Breast epithelium (tissue), 4 donors: ENCODE measurements at regions not wholly inside any gene's neighbourhood (a gene's known extent, or its start where the extent isn't known, plus 50 kb on each side); places are given as distances from the start of the nearest gene placed in this dataset.

Experiments
- DNase-seq, 2 donors: peaks; one replicate each; pipeline ENCODE4 v3.0.0-alpha.2; 2019; ENCODE audit warnings: low spot score in 2 of 2
- H3K27ac ChIP-seq, 2 donors: fragments of 200-600 bp; sonication (generic) in 1 of 2; one replicate each; pipeline ENCODE4 v1.5.1; 2016 to 2019; ENCODE audit warnings: mild to moderate bottlenecking in 1 of 2
- H3K27me3 ChIP-seq, 2 donors: fragments of 200-600 bp; sonication (generic) in 1 of 2; one replicate each; pipeline versions ENCODE4 v1.5.1 to v1.6.0; 2017 to 2019; ENCODE audit warnings: control low read depth in 1 of 2, mild to moderate bottlenecking in 1 of 2
- H3K36me3 ChIP-seq: fragments of 200-600 bp; one replicate; pipeline ENCODE4 v1.5.1; 2019
- H3K4me1 ChIP-seq, 2 donors: fragments of 200-600 bp; sonication (generic); one replicate each; pipeline ENCODE4 v1.5.1; 2016 to 2019; ENCODE audit warnings: control low read depth in 1 of 2
- H3K4me3 ChIP-seq, 3 donors: fragments of 200-600 bp; sonication (generic); 1 replicate in 2 of 3; 2 replicates in 1 of 3; pipeline ENCODE4 v1.5.1; 2016 to 2019; ENCODE audit warnings: mild to moderate bottlenecking in 3 of 3, moderate library complexity in 2 of 3
- H3K9me3 ChIP-seq, 2 donors: fragments of 200-600 bp; sonication (generic) in 1 of 2; one replicate each; pipeline ENCODE4 v1.5.1; 2016 to 2019; ENCODE audit warnings: control low read depth in 1 of 2
- POLR2A ChIP-seq: fragments of 450-650 bp; IDR thresholded peaks from one replicate; pipeline ENCODE4 v1.6.1; 2016; ENCODE audit warnings: antibody characterized with exemption, mild to moderate bottlenecking, moderate library complexity
- POLR2AphosphoS5 ChIP-seq, 3 donors: sonication (generic); formaldehyde crosslinking; IDR thresholded peaks; one replicate each; pipeline ENCODE4 v1.6.1; 2017; ENCODE audit warnings: antibody characterized with exemption in 3 of 3
- intact Hi-C: fragments of 100-400 bp; cut with DNase I; formaldehyde crosslinking; loops from one replicate; pipeline ENCODE4 v1.15.1; 2023; ENCODE audit warnings: low total_unique reads
- TF ChIP-seq, protein P1 (sequence below), 3 donors: fragments of 450-650 bp; IDR thresholded peaks; one replicate each; pipeline ENCODE4 v1.5.1; 2016 to 2017; ENCODE audit warnings: antibody characterized with exemption in 3 of 3, mild to moderate bottlenecking in 3 of 3, moderate library complexity in 3 of 3

DNA sequence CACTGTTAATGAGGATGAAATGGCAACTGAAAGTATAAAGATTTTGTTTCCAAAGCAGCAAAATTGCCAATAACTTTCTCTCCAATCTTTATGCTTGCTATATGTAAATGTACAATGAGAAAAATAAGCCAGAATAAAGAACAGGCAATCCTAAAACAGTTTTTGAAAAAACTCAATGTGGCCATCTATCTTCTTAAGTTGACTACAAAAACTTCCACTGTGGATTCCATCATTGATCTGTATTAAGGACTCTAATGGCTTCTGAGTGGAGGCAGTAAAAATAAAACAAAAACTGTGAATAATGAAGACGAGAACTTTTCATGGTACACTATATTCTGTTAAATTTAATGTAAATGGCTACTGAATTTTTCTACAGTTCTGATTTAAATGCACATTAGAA lies 382.9 kb downstream of the TMEM232 start:
- no peaks in the 10 kb centered on the region for H3K4me1 ChIP-seq
- no peak overlapping the region for H3K4me3 ChIP-seq
- H3K27ac ChIP-seq = no peak overlapping the region
- H3K27me3 ChIP-seq = no peaks in the 10 kb centered on the region
- H3K9me3 ChIP-seq = no peaks in the 10 kb centered on the region
- TF ChIP-seq POLR2AphosphoS5 (IDR thresholded peaks at IDR 0.05) (no peak), POLR2A (no peak)
- TF ChIP-seq, protein P1, sequence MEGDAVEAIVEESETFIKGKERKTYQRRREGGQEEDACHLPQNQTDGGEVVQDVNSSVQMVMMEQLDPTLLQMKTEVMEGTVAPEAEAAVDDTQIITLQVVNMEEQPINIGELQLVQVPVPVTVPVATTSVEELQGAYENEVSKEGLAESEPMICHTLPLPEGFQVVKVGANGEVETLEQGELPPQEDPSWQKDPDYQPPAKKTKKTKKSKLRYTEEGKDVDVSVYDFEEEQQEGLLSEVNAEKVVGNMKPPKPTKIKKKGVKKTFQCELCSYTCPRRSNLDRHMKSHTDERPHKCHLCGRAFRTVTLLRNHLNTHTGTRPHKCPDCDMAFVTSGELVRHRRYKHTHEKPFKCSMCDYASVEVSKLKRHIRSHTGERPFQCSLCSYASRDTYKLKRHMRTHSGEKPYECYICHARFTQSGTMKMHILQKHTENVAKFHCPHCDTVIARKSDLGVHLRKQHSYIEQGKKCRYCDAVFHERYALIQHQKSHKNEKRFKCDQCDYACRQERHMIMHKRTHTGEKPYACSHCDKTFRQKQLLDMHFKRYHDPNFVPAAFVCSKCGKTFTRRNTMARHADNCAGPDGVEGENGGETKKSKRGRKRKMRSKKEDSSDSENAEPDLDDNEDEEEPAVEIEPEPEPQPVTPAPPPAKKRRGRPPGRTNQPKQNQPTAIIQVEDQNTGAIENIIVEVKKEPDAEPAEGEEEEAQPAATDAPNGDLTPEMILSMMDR (IDR thresholded peaks at IDR 0.05) = no peak
- H3K36me3 ChIP-seq = no peaks in the 10 kb centered on the region
- DNase-seq = no peak
- intact Hi-C loops = no loop called here

DNA sequence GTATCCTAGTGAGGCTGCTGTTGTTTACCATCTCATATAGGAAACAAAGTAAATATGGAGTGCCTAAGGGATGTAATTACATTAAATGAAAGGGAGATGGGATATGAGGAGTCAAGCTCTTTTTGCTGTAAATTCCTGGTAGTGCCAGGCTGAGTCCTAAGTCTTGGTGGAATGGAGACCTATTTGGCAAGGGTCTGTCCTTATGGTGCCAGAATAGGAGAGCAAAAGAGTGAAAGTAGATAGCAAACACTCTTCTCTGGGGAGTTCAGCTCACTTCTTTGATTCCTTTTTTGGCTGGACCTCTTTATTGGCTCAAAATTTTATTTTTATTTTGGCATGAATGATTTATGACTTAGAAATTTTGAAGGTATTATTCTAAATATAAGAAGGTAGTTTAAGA lies 380.8 kb downstream of the TMEM232 start:
- intact Hi-C loops = no loop called here

DNA sequence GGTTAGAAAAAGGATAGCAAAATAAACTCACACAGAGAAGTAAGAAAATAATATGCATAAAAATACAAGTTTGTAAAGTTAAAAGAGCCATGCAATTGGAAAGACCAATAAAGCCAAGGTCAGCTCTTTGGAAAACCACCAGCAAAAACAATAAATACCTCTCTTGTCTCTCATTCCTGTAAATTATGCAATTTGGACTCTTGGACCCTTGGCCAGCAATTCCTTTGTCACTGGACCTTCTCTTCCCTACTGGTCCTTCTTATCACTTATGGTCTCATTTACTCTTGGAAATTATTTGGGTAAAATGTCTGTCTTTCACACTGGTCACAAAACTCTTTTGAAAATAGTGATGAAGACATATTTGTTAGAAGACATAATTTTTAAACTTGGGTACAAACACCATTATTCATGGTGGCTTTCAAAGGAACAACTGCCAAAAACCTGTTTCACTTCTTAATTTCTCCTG lies 379.5 kb downstream of the TMEM232 start:
- no peak overlapping the region for H3K27ac ChIP-seq
- H3K9me3 ChIP-seq = no peaks in the 10 kb centered on the region
- H3K27me3 ChIP-seq = no peaks in the 10 kb centered on the region
- DNase-seq = no peak
- H3K36me3 ChIP-seq = no peaks in the 10 kb centered on the region
- TF ChIP-seq POLR2A = no peak
- no peak for TF ChIP-seq POLR2AphosphoS5 (IDR thresholded peaks at IDR 0.05)
- TF ChIP-seq, protein P1 (IDR thresholded peaks at IDR 0.05) = no peak
- H3K4me1 ChIP-seq = no peaks in the 10 kb centered on the region
- H3K4me3 ChIP-seq = no peak overlapping the region
- intact Hi-C loops = no loop called here

More for the DNA sequence above, 380.8 kb downstream of the TMEM232 start:
- Histone ChIP-seq H3K27me3 (no peaks in the 10 kb centered on the region), H3K4me3 (no peak overlapping the region), H3K27ac (no peak overlapping the region), H3K9me3 (no peaks in the 10 kb centered on the region), H3K4me1 (no peaks in the 10 kb centered on the region), H3K36me3 (no peaks in the 10 kb centered on the region)
- TF ChIP-seq, protein P1 (IDR thresholded peaks at IDR 0.05) = no peak
- TF ChIP-seq POLR2A (no peak), POLR2AphosphoS5 (IDR thresholded peaks at IDR 0.05) (no peak)
- DNase-seq = no peak

DNA sequence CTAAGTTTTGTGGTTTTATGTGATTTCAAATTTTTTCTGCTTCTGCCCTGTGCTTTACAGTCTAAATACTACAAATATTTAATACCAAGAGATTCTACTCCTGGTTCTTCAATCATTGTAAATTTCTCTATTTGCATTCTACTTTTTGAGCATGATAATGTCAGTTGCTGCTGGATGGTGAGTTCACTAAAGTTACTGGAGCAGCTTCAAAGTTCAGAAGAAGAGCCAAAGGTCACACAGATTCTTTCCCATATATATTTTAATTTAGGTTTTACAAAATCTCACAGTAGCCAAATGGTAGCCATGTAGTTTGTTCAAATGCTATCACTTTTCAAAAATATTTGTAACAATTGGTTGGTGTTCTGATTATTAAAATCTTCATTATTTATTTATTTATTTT lies 378.7 kb downstream of the TMEM232 start:
- intact Hi-C loops = no loop called here
- TF ChIP-seq POLR2AphosphoS5 (IDR thresholded peaks at IDR 0.05) (no peak), POLR2A (no peak)
- TF ChIP-seq, protein P1 (IDR thresholded peaks at IDR 0.05) = no peak
- Histone ChIP-seq H3K27ac (no peak overlapping the region), H3K4me3 (no peak overlapping the region), H3K9me3 (no peaks in the 10 kb centered on the region), H3K36me3 (no peaks in the 10 kb centered on the region), H3K27me3 (no peaks in the 10 kb centered on the region), H3K4me1 (no peaks in the 10 kb centered on the region)
- no peak for DNase-seq

DNA sequence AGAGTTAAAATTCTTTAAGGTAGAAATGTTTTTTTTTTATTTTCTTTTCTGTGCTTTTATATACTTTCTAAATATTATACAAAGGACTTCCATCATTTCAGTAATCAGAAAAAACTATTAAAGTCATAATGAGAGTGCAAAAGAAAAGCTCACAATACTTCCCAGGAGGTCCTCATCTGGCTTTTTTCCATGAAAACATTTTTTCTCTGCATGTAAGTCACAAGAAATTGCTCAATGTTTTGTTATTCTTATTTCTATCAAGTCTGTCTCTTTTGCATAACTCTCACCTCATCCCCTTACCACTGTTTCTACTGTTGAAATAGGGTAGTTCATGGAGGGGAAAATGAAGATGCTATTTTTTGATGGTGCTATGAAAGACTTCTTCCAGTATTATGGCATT lies 375.0 kb downstream of the TMEM232 start:
- DNase-seq = no peak
- Histone ChIP-seq H3K4me3 (no peak overlapping the region), H3K4me1 (no peaks in the 10 kb centered on the region), H3K36me3 (no peaks in the 10 kb centered on the region), H3K27me3 (no peaks in the 10 kb centered on the region), H3K9me3 (no peaks in the 10 kb centered on the region), H3K27ac (no peak overlapping the region)
- intact Hi-C loops = no loop called here
- TF ChIP-seq, protein P1 (IDR thresholded peaks at IDR 0.05) = no peak
- no peak for TF ChIP-seq POLR2A
- no peak for TF ChIP-seq POLR2AphosphoS5 (IDR thresholded peaks at IDR 0.05)
